WTC11 (cell line): ENCODE measurements at regions not wholly inside any gene's neighbourhood (a gene's known extent, or its start where the extent isn't known, plus 50 kb on each side); places are given as distances from the start of the nearest gene placed in this dataset.

Experiments used
- ATAC-seq: fragments of 200-7000 bp; cut with Tn5 transposase; 2 replicates; pipeline ENCODE4 v1.10.0; 2021; ENCODE audit warnings: mild to moderate bottlenecking, moderate library complexity
- CTCF ChIA-PET: fragments of 300-600 bp; sonication (Branson Sonifier 250); formaldehyde crosslinking; loops from one replicate; lab custom pipeline; 2021; ENCODE audit warnings: antibody characterized with exemption; lab: Charles Lee
- POLR2A ChIA-PET: fragments of 350-600 bp; sonication (Branson Sonifier 250); formaldehyde crosslinking; loops from one replicate; lab custom pipeline; 2021; ENCODE audit warnings: antibody characterized with exemption; lab: Charles Lee
- DNase-seq: peaks from one replicate; pipeline ENCODE4 v3.0.0; 2021; ENCODE audit warnings: low spot score
- H3K27ac Mint-ChIP-seq: 2 replicates; pipeline ENCODE4 v1.8.0; 2021; ENCODE audit warnings: mixed read lengths
- H3K27me3 Mint-ChIP-seq: 2 replicates; pipeline ENCODE4 v1.8.0; 2021; ENCODE audit warnings: low read depth, mild to moderate bottlenecking, moderate library complexity, mixed read lengths
- H3K36me3 Mint-ChIP-seq: 2 replicates; pipeline ENCODE4 v1.8.0; 2021; ENCODE audit warnings: mixed read lengths
- H3K4me1 Mint-ChIP-seq: 2 replicates; pipeline ENCODE4 v1.8.0; 2022; ENCODE audit warnings: mixed read lengths
- H3K4me3 Mint-ChIP-seq: 2 replicates; pipeline ENCODE4 v1.8.0; 2021; ENCODE audit warnings: mild to moderate bottlenecking, moderate library complexity, mixed read lengths
- H3K9me3 Mint-ChIP-seq: 2 replicates; pipeline ENCODE4 v1.8.0; 2021; ENCODE audit warnings: mixed read lengths
- ESRRA ChIP-seq: sonication (generic); formaldehyde crosslinking; IDR thresholded peaks from 2 replicates; pipeline ENCODE4 v1.8.1; 2022; ENCODE audit warnings: mild to moderate bottlenecking, missing genetic modification reagents, borderline replicate concordance
- GABPB1 ChIP-seq: sonication (generic); formaldehyde crosslinking; IDR thresholded peaks from 2 replicates; pipeline ENCODE4 v1.8.1; 2023; ENCODE audit warnings: mild to moderate bottlenecking, missing genetic modification reagents
- IRF2 ChIP-seq: sonication (generic); formaldehyde crosslinking; IDR thresholded peaks from 2 replicates; pipeline ENCODE4 v1.8.0; 2022; ENCODE audit warnings: low read depth, missing genetic modification reagents, borderline replicate concordance
- NFE2L1 ChIP-seq: sonication (generic); formaldehyde crosslinking; IDR thresholded peaks from 2 replicates; pipeline ENCODE4 v1.8.1; 2023; ENCODE audit warnings: missing genetic modification reagents
- NFYB ChIP-seq: sonication (generic); formaldehyde crosslinking; conservative IDR thresholded peaks from 2 replicates; pipeline ENCODE4 v1.8.0; 2022; ENCODE audit warnings: low read depth, missing genetic modification reagents
- NR2C2 ChIP-seq: sonication (generic); formaldehyde crosslinking; IDR thresholded peaks from 2 replicates; pipeline ENCODE4 v1.8.0; 2022; ENCODE audit warnings: mild to moderate bottlenecking, missing genetic modification reagents
- OVOL2 ChIP-seq: fragments of 250-450 bp; sonication (Bioruptor Pico); IDR thresholded peaks from 2 replicates; pipeline ENCODE4 v1.9.0; 2021; ENCODE audit warnings: mild to moderate bottlenecking, borderline replicate concordance
- SMAD3 ChIP-seq: sonication (generic); formaldehyde crosslinking; IDR thresholded peaks from 2 replicates; pipeline ENCODE4 v1.8.0; 2022; ENCODE audit warnings: missing genetic modification reagents, mild to moderate bottlenecking, borderline replicate concordance
- SP1 ChIP-seq: sonication (generic); formaldehyde crosslinking; conservative IDR thresholded peaks from 2 replicates; pipeline ENCODE4 v1.8.1; 2022; ENCODE audit warnings: missing genetic modification reagents
- ZBTB21 ChIP-seq: sonication (generic); formaldehyde crosslinking; IDR thresholded peaks from 2 replicates; pipeline ENCODE4 v1.8.1; 2023; ENCODE audit warnings: mild to moderate bottlenecking, missing genetic modification reagents, borderline replicate concordance
- TF ChIP-seq, protein P1 (sequence below): sonication (generic); formaldehyde crosslinking; IDR thresholded peaks from 2 replicates; pipeline ENCODE4 v1.8.1; 2022; ENCODE audit warnings: missing genetic modification reagents, borderline replicate concordance
- TF ChIP-seq, protein P2 (sequence below): fragments of 250-450 bp; sonication (Bioruptor Pico); IDR thresholded peaks from 2 replicates; pipeline ENCODE4 v1.9.0; 2021; ENCODE audit warnings: mild to moderate bottlenecking
- TF ChIP-seq, protein P3 (sequence below): sonication (generic); formaldehyde crosslinking; IDR thresholded peaks from 2 replicates; pipeline ENCODE4 v1.8.0; 2023; ENCODE audit warnings: missing genetic modification reagents, mild to moderate bottlenecking, borderline replicate concordance
- TF ChIP-seq, protein P4 (sequence below): fragments of 200-600 bp; IDR thresholded peaks from 2 replicates; pipeline ENCODE4 v1.8.0; 2022; ENCODE audit warnings: antibody characterized with exemption
- TF ChIP-seq, protein P5 (sequence below): fragments of 250-450 bp; sonication (Bioruptor Pico); IDR thresholded peaks from 2 replicates; pipeline ENCODE4 v1.8.0; 2021; ENCODE audit warnings: mild to moderate bottlenecking

DNA sequence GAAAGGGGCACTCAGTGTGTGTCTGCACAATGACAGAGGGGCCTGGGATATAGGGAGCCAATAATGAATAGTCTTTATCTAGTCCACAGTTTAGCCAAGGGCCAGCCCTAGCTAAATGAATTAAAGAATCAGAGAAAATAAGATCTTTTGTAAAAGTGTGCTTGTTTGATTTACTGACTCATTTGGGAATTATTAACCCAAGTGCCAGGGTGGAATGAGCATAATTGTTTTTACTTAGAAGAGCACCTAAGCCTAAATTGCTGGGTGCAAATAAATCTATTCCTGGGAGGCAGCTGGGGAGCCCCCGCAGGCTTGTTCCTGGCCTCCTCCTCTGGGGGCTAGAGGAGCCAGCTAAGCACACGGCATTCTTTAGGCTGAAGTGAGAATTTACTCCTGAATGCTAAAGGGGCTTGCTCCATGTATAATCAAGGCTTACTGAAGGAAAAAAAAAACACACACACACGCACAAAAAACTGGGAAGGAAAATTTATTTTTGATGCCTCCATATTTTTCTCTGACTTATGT, 405.3 kb upstream of the SUCLG2 start:
- no peak for TF ChIP-seq IRF2 (CRISPR knock-in tag)
- TF ChIP-seq ZBTB21 = no peak
- TF ChIP-seq, protein P1, sequence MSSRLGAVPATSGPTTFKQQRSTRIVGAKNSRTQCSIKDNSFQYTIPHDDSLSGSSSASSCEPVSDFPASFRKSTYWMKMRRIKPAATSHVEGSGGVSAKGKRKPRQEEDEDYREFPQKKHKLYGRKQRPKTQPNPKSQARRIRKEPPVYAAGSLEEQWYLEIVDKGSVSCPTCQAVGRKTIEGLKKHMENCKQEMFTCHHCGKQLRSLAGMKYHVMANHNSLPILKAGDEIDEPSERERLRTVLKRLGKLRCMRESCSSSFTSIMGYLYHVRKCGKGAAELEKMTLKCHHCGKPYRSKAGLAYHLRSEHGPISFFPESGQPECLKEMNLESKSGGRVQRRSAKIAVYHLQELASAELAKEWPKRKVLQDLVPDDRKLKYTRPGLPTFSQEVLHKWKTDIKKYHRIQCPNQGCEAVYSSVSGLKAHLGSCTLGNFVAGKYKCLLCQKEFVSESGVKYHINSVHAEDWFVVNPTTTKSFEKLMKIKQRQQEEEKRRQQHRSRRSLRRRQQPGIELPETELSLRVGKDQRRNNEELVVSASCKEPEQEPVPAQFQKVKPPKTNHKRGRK (CRISPR knock-in tag) = no peak
- Mint-ChIP-seq H3K27ac (no peak overlapping the region), H3K27me3 (no peaks in the 10 kb centered on the region), H3K36me3 (no peaks in the 10 kb centered on the region), H3K9me3 (no peaks in the 10 kb centered on the region), H3K4me3 (no peak overlapping the region), H3K4me1 (peaks cover 2% of the 10 kb centered on the region)
- ChIA-PET CTCF (no interaction called here), POLR2A (no interaction called here)
- no peak for ATAC-seq
- no peak for DNase-seq

DNA sequence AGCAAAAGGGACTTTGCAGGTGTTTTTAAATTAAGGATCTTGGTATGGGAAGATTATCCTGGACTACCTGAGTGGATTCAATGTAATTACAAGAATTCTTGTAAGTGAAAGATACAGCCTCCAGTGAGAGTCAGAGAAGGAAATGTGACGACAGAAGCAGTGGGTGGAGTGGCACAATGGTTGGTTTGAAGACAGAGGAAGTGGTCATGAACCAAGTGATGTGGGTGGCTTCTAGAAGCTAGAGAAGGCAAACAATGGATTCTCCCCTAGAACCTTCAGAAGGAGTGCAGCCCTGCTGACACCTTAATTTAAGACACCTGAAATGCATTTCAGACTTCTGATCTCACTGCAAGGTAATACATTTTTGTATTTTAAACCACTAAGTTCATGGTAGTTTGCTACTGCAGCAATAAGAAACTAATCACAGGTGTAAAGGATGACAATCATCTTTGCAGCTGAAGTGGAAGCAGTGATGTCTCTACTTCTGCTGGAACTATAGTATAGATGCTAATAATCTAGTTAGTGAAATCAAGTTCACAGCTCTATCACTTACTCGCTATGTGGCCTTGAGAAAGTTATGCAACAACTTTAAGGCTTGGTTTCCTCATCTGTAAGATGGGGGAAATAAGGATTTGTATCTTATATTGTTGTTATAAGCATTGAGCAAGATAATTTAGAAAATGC, 403.4 kb upstream of the SUCLG2 start:
- Mint-ChIP-seq H3K9me3 (no peaks in the 10 kb centered on the region), H3K27ac (no peak overlapping the region), H3K4me3 (no peak overlapping the region), H3K36me3 (no peaks in the 10 kb centered on the region), H3K27me3 (no peaks in the 10 kb centered on the region), H3K4me1 (peaks cover 2% of the 10 kb centered on the region)
- DNase-seq (no peak), ATAC-seq (no peak)
- no peak for TF ChIP-seq OVOL2 (CRISPR knock-in tag)
- TF ChIP-seq, protein P2, sequence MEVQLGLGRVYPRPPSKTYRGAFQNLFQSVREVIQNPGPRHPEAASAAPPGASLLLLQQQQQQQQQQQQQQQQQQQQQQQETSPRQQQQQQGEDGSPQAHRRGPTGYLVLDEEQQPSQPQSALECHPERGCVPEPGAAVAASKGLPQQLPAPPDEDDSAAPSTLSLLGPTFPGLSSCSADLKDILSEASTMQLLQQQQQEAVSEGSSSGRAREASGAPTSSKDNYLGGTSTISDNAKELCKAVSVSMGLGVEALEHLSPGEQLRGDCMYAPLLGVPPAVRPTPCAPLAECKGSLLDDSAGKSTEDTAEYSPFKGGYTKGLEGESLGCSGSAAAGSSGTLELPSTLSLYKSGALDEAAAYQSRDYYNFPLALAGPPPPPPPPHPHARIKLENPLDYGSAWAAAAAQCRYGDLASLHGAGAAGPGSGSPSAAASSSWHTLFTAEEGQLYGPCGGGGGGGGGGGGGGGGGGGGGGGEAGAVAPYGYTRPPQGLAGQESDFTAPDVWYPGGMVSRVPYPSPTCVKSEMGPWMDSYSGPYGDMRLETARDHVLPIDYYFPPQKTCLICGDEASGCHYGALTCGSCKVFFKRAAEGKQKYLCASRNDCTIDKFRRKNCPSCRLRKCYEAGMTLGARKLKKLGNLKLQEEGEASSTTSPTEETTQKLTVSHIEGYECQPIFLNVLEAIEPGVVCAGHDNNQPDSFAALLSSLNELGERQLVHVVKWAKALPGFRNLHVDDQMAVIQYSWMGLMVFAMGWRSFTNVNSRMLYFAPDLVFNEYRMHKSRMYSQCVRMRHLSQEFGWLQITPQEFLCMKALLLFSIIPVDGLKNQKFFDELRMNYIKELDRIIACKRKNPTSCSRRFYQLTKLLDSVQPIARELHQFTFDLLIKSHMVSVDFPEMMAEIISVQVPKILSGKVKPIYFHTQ = no peak
- no peak for TF ChIP-seq GABPB1 (CRISPR knock-in tag)
- TF ChIP-seq SMAD3 (CRISPR knock-in tag) = no peak
- TF ChIP-seq NFE2L1 (CRISPR knock-in tag) = no peak
- no peak for TF ChIP-seq NR2C2 (CRISPR knock-in tag)
- TF ChIP-seq NFYB (CRISPR knock-in tag) = no peak
- TF ChIP-seq, protein P3, sequence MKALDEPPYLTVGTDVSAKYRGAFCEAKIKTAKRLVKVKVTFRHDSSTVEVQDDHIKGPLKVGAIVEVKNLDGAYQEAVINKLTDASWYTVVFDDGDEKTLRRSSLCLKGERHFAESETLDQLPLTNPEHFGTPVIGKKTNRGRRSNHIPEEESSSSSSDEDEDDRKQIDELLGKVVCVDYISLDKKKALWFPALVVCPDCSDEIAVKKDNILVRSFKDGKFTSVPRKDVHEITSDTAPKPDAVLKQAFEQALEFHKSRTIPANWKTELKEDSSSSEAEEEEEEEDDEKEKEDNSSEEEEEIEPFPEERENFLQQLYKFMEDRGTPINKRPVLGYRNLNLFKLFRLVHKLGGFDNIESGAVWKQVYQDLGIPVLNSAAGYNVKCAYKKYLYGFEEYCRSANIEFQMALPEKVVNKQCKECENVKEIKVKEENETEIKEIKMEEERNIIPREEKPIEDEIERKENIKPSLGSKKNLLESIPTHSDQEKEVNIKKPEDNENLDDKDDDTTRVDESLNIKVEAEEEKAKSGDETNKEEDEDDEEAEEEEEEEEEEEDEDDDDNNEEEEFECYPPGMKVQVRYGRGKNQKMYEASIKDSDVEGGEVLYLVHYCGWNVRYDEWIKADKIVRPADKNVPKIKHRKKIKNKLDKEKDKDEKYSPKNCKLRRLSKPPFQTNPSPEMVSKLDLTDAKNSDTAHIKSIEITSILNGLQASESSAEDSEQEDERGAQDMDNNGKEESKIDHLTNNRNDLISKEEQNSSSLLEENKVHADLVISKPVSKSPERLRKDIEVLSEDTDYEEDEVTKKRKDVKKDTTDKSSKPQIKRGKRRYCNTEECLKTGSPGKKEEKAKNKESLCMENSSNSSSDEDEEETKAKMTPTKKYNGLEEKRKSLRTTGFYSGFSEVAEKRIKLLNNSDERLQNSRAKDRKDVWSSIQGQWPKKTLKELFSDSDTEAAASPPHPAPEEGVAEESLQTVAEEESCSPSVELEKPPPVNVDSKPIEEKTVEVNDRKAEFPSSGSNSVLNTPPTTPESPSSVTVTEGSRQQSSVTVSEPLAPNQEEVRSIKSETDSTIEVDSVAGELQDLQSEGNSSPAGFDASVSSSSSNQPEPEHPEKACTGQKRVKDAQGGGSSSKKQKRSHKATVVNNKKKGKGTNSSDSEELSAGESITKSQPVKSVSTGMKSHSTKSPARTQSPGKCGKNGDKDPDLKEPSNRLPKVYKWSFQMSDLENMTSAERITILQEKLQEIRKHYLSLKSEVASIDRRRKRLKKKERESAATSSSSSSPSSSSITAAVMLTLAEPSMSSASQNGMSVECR = no peak
- TF ChIP-seq, protein P4, sequence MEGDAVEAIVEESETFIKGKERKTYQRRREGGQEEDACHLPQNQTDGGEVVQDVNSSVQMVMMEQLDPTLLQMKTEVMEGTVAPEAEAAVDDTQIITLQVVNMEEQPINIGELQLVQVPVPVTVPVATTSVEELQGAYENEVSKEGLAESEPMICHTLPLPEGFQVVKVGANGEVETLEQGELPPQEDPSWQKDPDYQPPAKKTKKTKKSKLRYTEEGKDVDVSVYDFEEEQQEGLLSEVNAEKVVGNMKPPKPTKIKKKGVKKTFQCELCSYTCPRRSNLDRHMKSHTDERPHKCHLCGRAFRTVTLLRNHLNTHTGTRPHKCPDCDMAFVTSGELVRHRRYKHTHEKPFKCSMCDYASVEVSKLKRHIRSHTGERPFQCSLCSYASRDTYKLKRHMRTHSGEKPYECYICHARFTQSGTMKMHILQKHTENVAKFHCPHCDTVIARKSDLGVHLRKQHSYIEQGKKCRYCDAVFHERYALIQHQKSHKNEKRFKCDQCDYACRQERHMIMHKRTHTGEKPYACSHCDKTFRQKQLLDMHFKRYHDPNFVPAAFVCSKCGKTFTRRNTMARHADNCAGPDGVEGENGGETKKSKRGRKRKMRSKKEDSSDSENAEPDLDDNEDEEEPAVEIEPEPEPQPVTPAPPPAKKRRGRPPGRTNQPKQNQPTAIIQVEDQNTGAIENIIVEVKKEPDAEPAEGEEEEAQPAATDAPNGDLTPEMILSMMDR = no peak
- TF ChIP-seq, protein P5, sequence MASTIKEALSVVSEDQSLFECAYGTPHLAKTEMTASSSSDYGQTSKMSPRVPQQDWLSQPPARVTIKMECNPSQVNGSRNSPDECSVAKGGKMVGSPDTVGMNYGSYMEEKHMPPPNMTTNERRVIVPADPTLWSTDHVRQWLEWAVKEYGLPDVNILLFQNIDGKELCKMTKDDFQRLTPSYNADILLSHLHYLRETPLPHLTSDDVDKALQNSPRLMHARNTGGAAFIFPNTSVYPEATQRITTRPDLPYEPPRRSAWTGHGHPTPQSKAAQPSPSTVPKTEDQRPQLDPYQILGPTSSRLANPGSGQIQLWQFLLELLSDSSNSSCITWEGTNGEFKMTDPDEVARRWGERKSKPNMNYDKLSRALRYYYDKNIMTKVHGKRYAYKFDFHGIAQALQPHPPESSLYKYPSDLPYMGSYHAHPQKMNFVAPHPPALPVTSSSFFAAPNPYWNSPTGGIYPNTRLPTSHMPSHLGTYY (CRISPR knock-in tag) = no peak
- TF ChIP-seq SP1 (CRISPR knock-in tag) = no peak
- no peak for TF ChIP-seq ESRRA (CRISPR knock-in tag)
- ChIA-PET CTCF (no interaction called here), POLR2A (no interaction called here)
